ENCODE measurements at regions not wholly inside any gene's neighbourhood (a gene's known extent, or its start where the extent isn't known, plus 50 kb on each side); places are given as distances from the start of the nearest gene placed in this dataset.

- no peak overlapping the region for H3K4me3 ChIP-seq
- no peak overlapping the region for H3K27ac ChIP-seq
- H3K27me3 ChIP-seq = no peaks in the 10 kb centered on the region
- DNase-seq (ENCODE audit: low spot score) = no peak
- no peaks in the 10 kb centered on the region for H3K9me3 ChIP-seq
- H3K36me3 ChIP-seq = no peaks in the 10 kb centered on the region
- no peak for TF ChIP-seq CTCF (IDR thresholded peaks at IDR 0.05)
- no peaks in the 10 kb centered on the region for H3K4me1 ChIP-seq
Measured at GRCh38 chr5:11963227-11963626, 59.0 kb upstream of the CTNND2 start.

GRCh38 chr5:11962122-11962521 is 57.9 kb upstream of the CTNND2 start:
- Histone ChIP-seq H3K9me3 (no peaks in the 10 kb centered on the region), H3K4me3 (no peak overlapping the region), H3K36me3 (no peaks in the 10 kb centered on the region), H3K27me3 (no peaks in the 10 kb centered on the region), H3K4me1 (no peaks in the 10 kb centered on the region), H3K27ac (no peak overlapping the region)
- no peak for DNase-seq (ENCODE audit: low spot score)
- TF ChIP-seq CTCF (IDR thresholded peaks at IDR 0.05) = no peak

- no peak for DNase-seq (ENCODE audit: low spot score)
- Histone ChIP-seq H3K27me3 (no peaks in the 10 kb centered on the region), H3K9me3 (no peaks in the 10 kb centered on the region), H3K4me1 (no peaks in the 10 kb centered on the region), H3K36me3 (no peaks in the 10 kb centered on the region), H3K4me3 (no peak overlapping the region), H3K27ac (no peak overlapping the region)
- TF ChIP-seq CTCF (IDR thresholded peaks at IDR 0.05) = no peak
Measured at GRCh38 chr5:11958321-11958720, 54.1 kb upstream of the CTNND2 start.

GRCh38 chr5:11955331-11955730 is 51.1 kb upstream of the CTNND2 start:
- Histone ChIP-seq H3K4me1 (no peaks in the 10 kb centered on the region), H3K36me3 (no peaks in the 10 kb centered on the region), H3K27ac (no peak overlapping the region), H3K4me3 (no peak overlapping the region), H3K27me3 (no peaks in the 10 kb centered on the region), H3K9me3 (no peaks in the 10 kb centered on the region)
- no peak for TF ChIP-seq CTCF (IDR thresholded peaks at IDR 0.05)
- DNase-seq (ENCODE audit: low spot score) = no peak
